Transverse colon (tissue), 4 donors: ENCODE measurements at regions not wholly inside any gene's neighbourhood (a gene's known extent, or its start where the extent isn't known, plus 50 kb on each side); places are given as distances from the start of the nearest gene placed in this dataset.

Experiments used
- CTCF ChIP-seq, 5 experiments: fragments of 200-600 bp in 3 of 5; fragments of 450-650 bp in 2 of 5; sonication (generic) in 3 of 5; IDR thresholded peaks; 1 replicate in 2 of 5; 2 replicates in 3 of 5; pipeline ENCODE4 v1.5.1; 2016 to 2017; ENCODE audit warnings: antibody characterized with exemption in 5 of 5, inconsistent platforms in 3 of 5, mild to moderate bottlenecking in 2 of 5, moderate library complexity in 1 of 5
- POLR2AphosphoS5 ChIP-seq, 3 donors: sonication (generic); formaldehyde crosslinking; IDR thresholded peaks; one replicate each; pipeline ENCODE4 v1.6.1; 2016; ENCODE audit warnings: antibody characterized with exemption in 3 of 3

DNA sequence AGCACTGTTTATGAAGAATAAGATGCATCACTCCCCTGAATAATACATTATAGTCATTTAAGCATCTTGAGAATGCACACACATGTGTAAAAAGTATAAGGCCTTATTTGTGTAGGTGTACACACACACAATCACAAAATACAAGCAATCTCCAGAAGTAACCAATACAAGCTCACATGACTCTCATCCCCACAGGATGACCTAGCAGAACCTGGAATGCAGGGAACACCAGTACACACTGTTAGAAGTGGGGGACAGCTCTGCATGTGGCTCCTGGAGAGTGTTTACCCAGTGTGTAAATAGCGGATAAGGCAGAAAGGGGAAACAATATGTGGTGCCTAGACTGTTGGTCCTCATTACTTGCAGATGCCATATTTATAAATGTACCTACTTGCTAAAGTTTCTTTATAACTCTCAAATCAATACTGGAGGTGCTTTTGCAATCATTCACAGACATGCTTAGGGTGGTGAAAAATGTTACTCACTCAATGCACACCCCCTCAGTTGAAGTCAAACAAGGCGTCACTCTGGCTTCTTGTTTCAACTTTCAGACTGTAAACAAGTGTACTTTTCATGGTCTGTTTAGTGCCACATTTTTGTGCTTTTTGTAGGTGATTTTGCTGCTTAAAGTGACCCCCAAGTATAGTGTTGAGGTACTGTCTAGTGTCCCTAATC lies 73.1 kb downstream of the MAGEB17 start:
- TF ChIP-seq CTCF (IDR thresholded peaks at IDR 0.05): no peak
- no peak for TF ChIP-seq POLR2AphosphoS5 (IDR thresholded peaks at IDR 0.05)
